SU-DHL-6 (cell line): ENCODE measurements at regions not wholly inside any gene's neighbourhood (a gene's known extent, or its start where the extent isn't known, plus 50 kb on each side); places are given as distances from the start of the nearest gene placed in this dataset.

Source experiments
- EZH2phosphoT487 ChIP-seq: fragments of 200-600 bp; sonication (generic), shearing (Covaris generic); conservative IDR thresholded peaks from 2 replicates; pipeline ENCODE4 v1.6.1; 2018; ENCODE audit warnings: mild to moderate bottlenecking, antibody characterized with exemption, low read length, moderate library complexity, mixed read lengths
- TF ChIP-seq, protein P1 (sequence below): fragments of 200-600 bp; sonication (generic); IDR thresholded peaks from one replicate; pipeline ENCODE4 v1.5.1; 2017; ENCODE audit warnings: antibody characterized with exemption, mild to moderate bottlenecking, low read length, moderate library complexity; ENCODE audit not compliant: insufficient read depth, poor library complexity, severe bottlenecking

GRCh38 chr13:81493144-81493543 is 1152.2 kb upstream of the SPRY2 start:
- TF ChIP-seq, protein P1, sequence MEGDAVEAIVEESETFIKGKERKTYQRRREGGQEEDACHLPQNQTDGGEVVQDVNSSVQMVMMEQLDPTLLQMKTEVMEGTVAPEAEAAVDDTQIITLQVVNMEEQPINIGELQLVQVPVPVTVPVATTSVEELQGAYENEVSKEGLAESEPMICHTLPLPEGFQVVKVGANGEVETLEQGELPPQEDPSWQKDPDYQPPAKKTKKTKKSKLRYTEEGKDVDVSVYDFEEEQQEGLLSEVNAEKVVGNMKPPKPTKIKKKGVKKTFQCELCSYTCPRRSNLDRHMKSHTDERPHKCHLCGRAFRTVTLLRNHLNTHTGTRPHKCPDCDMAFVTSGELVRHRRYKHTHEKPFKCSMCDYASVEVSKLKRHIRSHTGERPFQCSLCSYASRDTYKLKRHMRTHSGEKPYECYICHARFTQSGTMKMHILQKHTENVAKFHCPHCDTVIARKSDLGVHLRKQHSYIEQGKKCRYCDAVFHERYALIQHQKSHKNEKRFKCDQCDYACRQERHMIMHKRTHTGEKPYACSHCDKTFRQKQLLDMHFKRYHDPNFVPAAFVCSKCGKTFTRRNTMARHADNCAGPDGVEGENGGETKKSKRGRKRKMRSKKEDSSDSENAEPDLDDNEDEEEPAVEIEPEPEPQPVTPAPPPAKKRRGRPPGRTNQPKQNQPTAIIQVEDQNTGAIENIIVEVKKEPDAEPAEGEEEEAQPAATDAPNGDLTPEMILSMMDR: no peak
- TF ChIP-seq EZH2phosphoT487: no peak
